Breast epithelium (tissue), 4 donors: ENCODE measurements at regions not wholly inside any gene's neighbourhood (a gene's known extent, or its start where the extent isn't known, plus 50 kb on each side); places are given as distances from the start of the nearest gene placed in this dataset.

Source experiments
- DNase-seq, 2 donors: peaks; one replicate each; pipeline ENCODE4 v3.0.0-alpha.2; 2019; ENCODE audit warnings: low spot score in 2 of 2
- H3K27ac ChIP-seq, 2 donors: fragments of 200-600 bp; sonication (generic) in 1 of 2; one replicate each; pipeline ENCODE4 v1.5.1; 2016 to 2019; ENCODE audit warnings: mild to moderate bottlenecking in 1 of 2
- H3K27me3 ChIP-seq, 2 donors: fragments of 200-600 bp; sonication (generic) in 1 of 2; one replicate each; pipeline versions ENCODE4 v1.5.1 to v1.6.0; 2017 to 2019; ENCODE audit warnings: control low read depth in 1 of 2, mild to moderate bottlenecking in 1 of 2
- H3K36me3 ChIP-seq: fragments of 200-600 bp; one replicate; pipeline ENCODE4 v1.5.1; 2019
- H3K4me1 ChIP-seq, 2 donors: fragments of 200-600 bp; sonication (generic); one replicate each; pipeline ENCODE4 v1.5.1; 2016 to 2019; ENCODE audit warnings: control low read depth in 1 of 2
- H3K4me3 ChIP-seq, 3 donors: fragments of 200-600 bp; sonication (generic); 1 replicate in 2 of 3; 2 replicates in 1 of 3; pipeline ENCODE4 v1.5.1; 2016 to 2019; ENCODE audit warnings: mild to moderate bottlenecking in 3 of 3, moderate library complexity in 2 of 3
- H3K9me3 ChIP-seq, 2 donors: fragments of 200-600 bp; sonication (generic) in 1 of 2; one replicate each; pipeline ENCODE4 v1.5.1; 2016 to 2019; ENCODE audit warnings: control low read depth in 1 of 2
- POLR2A ChIP-seq: fragments of 450-650 bp; IDR thresholded peaks from one replicate; pipeline ENCODE4 v1.6.1; 2016; ENCODE audit warnings: antibody characterized with exemption, mild to moderate bottlenecking, moderate library complexity
- POLR2AphosphoS5 ChIP-seq, 3 donors: sonication (generic); formaldehyde crosslinking; IDR thresholded peaks; one replicate each; pipeline ENCODE4 v1.6.1; 2017; ENCODE audit warnings: antibody characterized with exemption in 3 of 3
- intact Hi-C: fragments of 100-400 bp; cut with DNase I; formaldehyde crosslinking; loops from one replicate; pipeline ENCODE4 v1.15.1; 2023; ENCODE audit warnings: low total_unique reads
- TF ChIP-seq, protein P1 (sequence below), 3 donors: fragments of 450-650 bp; IDR thresholded peaks; one replicate each; pipeline ENCODE4 v1.5.1; 2016 to 2017; ENCODE audit warnings: antibody characterized with exemption in 3 of 3, mild to moderate bottlenecking in 3 of 3, moderate library complexity in 3 of 3

DNA sequence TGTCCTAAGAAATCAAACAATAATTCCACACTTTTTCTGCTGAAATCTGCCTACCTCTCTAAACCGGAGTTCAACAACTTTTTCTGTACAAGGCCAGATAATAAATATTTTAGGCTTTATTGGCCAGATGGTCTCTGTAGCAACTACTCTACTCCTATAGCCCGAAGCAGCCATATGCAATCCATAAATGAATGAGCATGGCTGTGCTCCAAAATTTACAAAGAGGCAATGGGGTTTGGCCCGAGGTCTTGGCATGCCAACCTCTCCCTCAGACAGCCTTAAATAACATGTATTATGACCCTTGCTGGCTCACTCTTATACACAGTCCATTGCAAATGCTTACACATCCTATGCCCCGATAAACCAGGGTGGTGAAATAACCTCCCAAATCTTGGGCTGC is 98.6 kb upstream of the GPM6A start:
- DNase-seq = no peak
- no peak overlapping the region for H3K4me3 ChIP-seq
- H3K9me3 ChIP-seq = no peaks in the 10 kb centered on the region
- TF ChIP-seq POLR2AphosphoS5 (IDR thresholded peaks at IDR 0.05) (no peak), POLR2A (no peak)
- TF ChIP-seq, protein P1, sequence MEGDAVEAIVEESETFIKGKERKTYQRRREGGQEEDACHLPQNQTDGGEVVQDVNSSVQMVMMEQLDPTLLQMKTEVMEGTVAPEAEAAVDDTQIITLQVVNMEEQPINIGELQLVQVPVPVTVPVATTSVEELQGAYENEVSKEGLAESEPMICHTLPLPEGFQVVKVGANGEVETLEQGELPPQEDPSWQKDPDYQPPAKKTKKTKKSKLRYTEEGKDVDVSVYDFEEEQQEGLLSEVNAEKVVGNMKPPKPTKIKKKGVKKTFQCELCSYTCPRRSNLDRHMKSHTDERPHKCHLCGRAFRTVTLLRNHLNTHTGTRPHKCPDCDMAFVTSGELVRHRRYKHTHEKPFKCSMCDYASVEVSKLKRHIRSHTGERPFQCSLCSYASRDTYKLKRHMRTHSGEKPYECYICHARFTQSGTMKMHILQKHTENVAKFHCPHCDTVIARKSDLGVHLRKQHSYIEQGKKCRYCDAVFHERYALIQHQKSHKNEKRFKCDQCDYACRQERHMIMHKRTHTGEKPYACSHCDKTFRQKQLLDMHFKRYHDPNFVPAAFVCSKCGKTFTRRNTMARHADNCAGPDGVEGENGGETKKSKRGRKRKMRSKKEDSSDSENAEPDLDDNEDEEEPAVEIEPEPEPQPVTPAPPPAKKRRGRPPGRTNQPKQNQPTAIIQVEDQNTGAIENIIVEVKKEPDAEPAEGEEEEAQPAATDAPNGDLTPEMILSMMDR (IDR thresholded peaks at IDR 0.05) = no peak
- intact Hi-C loops = no loop called here
- H3K27me3 ChIP-seq = no peaks in the 10 kb centered on the region
- no peak overlapping the region for H3K27ac ChIP-seq
- no peaks in the 10 kb centered on the region for H3K4me1 ChIP-seq
- H3K36me3 ChIP-seq = no peaks in the 10 kb centered on the region

DNA sequence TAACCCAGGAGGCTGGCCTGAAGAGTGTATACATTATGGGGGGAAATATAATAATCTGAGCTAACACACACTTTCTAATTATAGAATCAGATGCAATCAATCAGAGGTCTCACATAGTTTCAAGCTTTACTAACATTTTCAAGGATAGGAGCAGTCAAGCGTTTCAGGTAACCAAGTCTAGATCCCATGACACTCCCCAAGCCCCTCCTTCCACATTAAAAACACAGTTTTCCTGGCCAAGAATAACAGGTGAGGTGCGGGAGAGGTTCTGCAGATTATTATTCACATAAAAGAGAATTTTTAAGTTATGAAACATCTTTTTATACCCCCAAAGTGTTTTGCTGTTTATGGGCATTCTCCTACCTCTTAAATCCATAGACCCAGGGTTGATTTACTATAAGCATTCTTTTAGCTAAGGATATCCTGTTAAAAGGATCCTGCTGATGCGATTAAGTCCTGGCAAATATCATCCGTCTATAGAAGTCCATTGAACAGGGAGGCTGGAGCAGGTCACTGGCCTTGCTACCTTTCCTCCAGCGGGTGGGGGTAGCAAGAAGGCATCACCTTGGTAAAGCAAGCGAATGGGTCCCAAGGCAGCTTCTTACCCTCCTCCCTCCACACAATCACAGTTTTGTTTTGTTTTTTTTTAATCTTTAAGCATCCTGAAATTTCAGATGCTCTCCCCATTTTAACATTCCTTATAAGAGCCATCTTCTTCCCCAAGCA is 104.7 kb upstream of the GPM6A start:
- DNase-seq = no peak
- Histone ChIP-seq H3K27ac (no peak overlapping the region), H3K4me3 (no peak overlapping the region), H3K27me3 (no peaks in the 10 kb centered on the region), H3K4me1 (no peaks in the 10 kb centered on the region), H3K9me3 (no peaks in the 10 kb centered on the region), H3K36me3 (no peaks in the 10 kb centered on the region)
- intact Hi-C loops = no loop called here
- TF ChIP-seq POLR2A (no peak), POLR2AphosphoS5 (IDR thresholded peaks at IDR 0.05) (no peak)
- TF ChIP-seq, protein P1 (IDR thresholded peaks at IDR 0.05) = no peak

DNA sequence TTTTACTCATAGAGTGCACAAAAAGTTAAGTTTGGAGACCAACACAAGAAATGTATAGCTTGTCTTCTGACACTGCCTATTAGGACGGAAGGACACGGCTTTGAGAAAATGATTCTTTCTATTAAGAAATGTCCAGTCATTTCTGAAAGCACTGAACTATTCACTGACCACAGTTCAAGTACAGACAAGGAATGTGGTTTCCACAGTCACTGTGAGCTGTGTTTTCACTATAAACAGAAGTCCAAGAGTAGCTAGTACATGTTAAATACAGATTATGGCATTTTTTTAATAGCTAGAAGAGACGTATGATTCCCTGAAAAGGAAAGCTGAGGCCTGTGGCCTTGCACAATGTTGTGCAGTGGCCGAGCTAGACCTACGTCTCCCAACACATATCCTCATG is 115.1 kb upstream of the GPM6A start:
- Histone ChIP-seq H3K4me1 (no peaks in the 10 kb centered on the region), H3K36me3 (no peaks in the 10 kb centered on the region), H3K4me3 (no peak overlapping the region), H3K27ac (no peak overlapping the region), H3K27me3 (no peaks in the 10 kb centered on the region), H3K9me3 (no peaks in the 10 kb centered on the region)
- intact Hi-C loops = no loop called here
- DNase-seq = no peak
- no peak for TF ChIP-seq POLR2AphosphoS5 (IDR thresholded peaks at IDR 0.05)

DNA sequence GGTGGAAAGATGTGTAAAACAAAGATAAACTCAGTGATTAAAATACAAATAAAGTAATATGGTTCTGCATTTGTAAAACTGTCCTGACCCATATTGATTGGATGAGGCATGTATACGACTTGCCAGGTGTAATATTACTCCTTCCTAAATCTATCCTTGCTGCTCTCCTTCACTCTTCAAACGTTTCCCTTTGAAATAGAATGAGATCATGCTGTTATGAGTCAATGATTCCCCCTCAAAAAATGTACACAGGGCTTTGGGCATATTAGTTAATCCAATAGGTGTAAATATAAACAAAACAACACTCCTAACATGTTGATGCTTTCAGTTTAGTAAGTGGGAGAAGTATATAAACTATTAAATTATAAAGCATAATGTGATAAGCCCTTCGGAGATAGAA is 117.4 kb upstream of the GPM6A start:
- no peaks in the 10 kb centered on the region for H3K27me3 ChIP-seq
- H3K9me3 ChIP-seq = no peaks in the 10 kb centered on the region
- no peak for DNase-seq
- no peaks in the 10 kb centered on the region for H3K36me3 ChIP-seq
- H3K27ac ChIP-seq = no peak overlapping the region
- intact Hi-C loops = no loop called here
- no peak overlapping the region for H3K4me3 ChIP-seq
- H3K4me1 ChIP-seq = no peaks in the 10 kb centered on the region
- TF ChIP-seq, protein P1 (IDR thresholded peaks at IDR 0.05) = no peak
- TF ChIP-seq POLR2AphosphoS5 (IDR thresholded peaks at IDR 0.05) (no peak), POLR2A (no peak)

DNA sequence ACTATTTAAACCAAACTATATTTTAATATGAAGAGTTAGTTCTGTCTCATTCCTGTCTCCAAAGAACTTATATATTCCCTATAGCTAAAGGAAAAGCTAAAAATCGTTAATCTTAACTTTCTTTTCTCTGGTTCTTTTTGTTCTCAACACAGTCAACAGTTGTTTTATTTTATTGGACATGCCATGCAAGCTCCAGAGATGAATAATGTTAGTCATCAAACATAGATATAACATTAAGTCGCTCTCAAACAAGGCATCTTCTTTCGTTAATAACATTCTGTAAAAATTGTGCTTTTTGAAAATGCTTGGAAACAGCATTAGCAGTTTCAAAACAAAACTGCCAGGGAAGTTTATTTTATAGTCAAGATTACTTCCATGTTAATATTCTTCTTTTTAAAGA is 117.9 kb upstream of the GPM6A start:
- intact Hi-C loops = no loop called here
- DNase-seq = no peak
- TF ChIP-seq POLR2A = no peak
- no peak for TF ChIP-seq POLR2AphosphoS5 (IDR thresholded peaks at IDR 0.05)
- TF ChIP-seq, protein P1 (IDR thresholded peaks at IDR 0.05) = no peak
- H3K36me3 ChIP-seq = no peaks in the 10 kb centered on the region
- H3K27me3 ChIP-seq = no peaks in the 10 kb centered on the region
- no peaks in the 10 kb centered on the region for H3K4me1 ChIP-seq
- no peak overlapping the region for H3K4me3 ChIP-seq
- no peaks in the 10 kb centered on the region for H3K9me3 ChIP-seq
- H3K27ac ChIP-seq = no peak overlapping the region
